HEK293 (cell line): ENCODE measurements at regions not wholly inside any gene's neighbourhood (a gene's known extent, or its start where the extent isn't known, plus 50 kb on each side); places are given as distances from the start of the nearest gene placed in this dataset.

ENCODE experiments used
- CTCF ChIA-PET: fragments of 350-600 bp; formaldehyde crosslinking; extraction: SDS; loops from one replicate; lab custom pipeline; 2021; ENCODE audit warnings: antibody characterized with exemption; lab: Yijun Ruan, JAX
- POLR2A ChIA-PET: fragments of 300-600 bp; formaldehyde crosslinking; extraction: SDS; loops from one replicate; lab custom pipeline; 2020; ENCODE audit warnings: antibody characterized with exemption, inconsistent platforms; lab: Yijun Ruan, JAX
- H3K27ac ChIP-seq: fragments of 200-500 bp; sonication (Bioruptor generic); 2 replicates; pipeline ENCODE4 v1.5.1; 2014; ENCODE audit warnings: low read depth, low read length, control low read depth, inconsistent platforms; ENCODE audit errors: extremely low read depth
- H3K36me3 ChIP-seq, 2 experiments: fragments of 200-500 bp in 1 of 2; sonication (Bioruptor generic) in 1 of 2; 1 replicate in 1 of 2; 2 replicates in 1 of 2; pipeline ENCODE4 v1.5.1; 2014 to 2017; ENCODE audit warnings: inconsistent platforms in 2 of 2, low read length in 2 of 2; ENCODE audit not compliant: control insufficient read depth in 2 of 2, insufficient read depth in 1 of 2
- H3K4me1 ChIP-seq: fragments of 200-500 bp; sonication (Bioruptor generic); 2 replicates; pipeline ENCODE4 v1.5.1; 2014; ENCODE audit warnings: mild to moderate bottlenecking, low read length, inconsistent platforms; ENCODE audit not compliant: control insufficient read depth, insufficient read depth
- H3K4me3 ChIP-seq: 2 replicates; pipeline ENCODE4 v1.5.1; 2011; ENCODE audit warnings: low read depth, mild to moderate bottlenecking, control low read depth, low read length, moderate library complexity
- H3K9me3 ChIP-seq: fragments of 200-500 bp; sonication (Bioruptor generic); 2 replicates; pipeline ENCODE4 v1.5.1; 2014; ENCODE audit warnings: low read depth, low read length, inconsistent platforms; ENCODE audit not compliant: control insufficient read depth, insufficient read depth
- FEZF1 ChIP-seq: fragments of 450-650 bp; formaldehyde crosslinking; IDR thresholded peaks from 2 replicates; pipeline ENCODE4 v1.5.1; 2016; ENCODE audit warnings: missing biosample characterization, missing genetic modification characterization
- HOXA7 ChIP-seq: sonication (generic); formaldehyde crosslinking; IDR thresholded peaks from 2 replicates; pipeline ENCODE4 v1.8.1; 2022; ENCODE audit warnings: missing genetic modification reagents, borderline replicate concordance
- HOXC10 ChIP-seq: sonication (generic); formaldehyde crosslinking; IDR thresholded peaks from 2 replicates; pipeline ENCODE4 v1.8.1; 2023; ENCODE audit warnings: mild to moderate bottlenecking, missing genetic modification reagents
- IKZF3 ChIP-seq: fragments of 450-650 bp; IDR thresholded peaks from 2 replicates; pipeline ENCODE4 v1.5.0; 2018; ENCODE audit warnings: missing biosample characterization, mild to moderate bottlenecking, missing genetic modification characterization, moderate library complexity
- KLF8 ChIP-seq: fragments of 450-650 bp; formaldehyde crosslinking; IDR thresholded peaks from 2 replicates; pipeline ENCODE4 v1.5.1; 2016; ENCODE audit warnings: missing biosample characterization, missing genetic modification characterization
- MEIS1 ChIP-seq: sonication (generic); formaldehyde crosslinking; IDR thresholded peaks from 2 replicates; pipeline ENCODE4 v1.8.1; 2022; ENCODE audit warnings: missing genetic modification reagents, mild to moderate bottlenecking, borderline replicate concordance
- OSR2 ChIP-seq: fragments of 450-650 bp; formaldehyde crosslinking; IDR thresholded peaks from 2 replicates; pipeline ENCODE4 v1.5.1; 2016; ENCODE audit warnings: missing biosample characterization, missing genetic modification characterization
- PRDM10 ChIP-seq: fragments of 450-650 bp; formaldehyde crosslinking; IDR thresholded peaks from 2 replicates; pipeline ENCODE4 v1.5.1; 2016; ENCODE audit warnings: missing biosample characterization, missing genetic modification characterization
- SP7 ChIP-seq: fragments of 450-650 bp; formaldehyde crosslinking; IDR thresholded peaks from 2 replicates; pipeline ENCODE4 v1.5.1; 2016; ENCODE audit warnings: missing biosample characterization, missing genetic modification characterization
- ZBTB17 ChIP-seq: fragments of 450-650 bp; formaldehyde crosslinking; IDR thresholded peaks from 2 replicates; pipeline ENCODE4 v1.5.1; 2016; ENCODE audit warnings: missing biosample characterization, missing genetic modification characterization
- ZIC2 ChIP-seq: fragments of 450-650 bp; formaldehyde crosslinking; IDR thresholded peaks from 2 replicates; pipeline ENCODE4 v1.5.1; 2016; ENCODE audit warnings: missing biosample characterization, missing genetic modification characterization
- ZNF10 ChIP-seq: fragments of 450-650 bp; formaldehyde crosslinking; IDR thresholded peaks from 2 replicates; pipeline ENCODE4 v1.5.1; 2017; ENCODE audit warnings: missing biosample characterization, missing genetic modification characterization
- ZNF157 ChIP-seq: fragments of 450-650 bp; formaldehyde crosslinking; IDR thresholded peaks from 2 replicates; pipeline ENCODE4 v1.5.1; 2016; ENCODE audit warnings: missing biosample characterization, missing genetic modification characterization
- ZNF514 ChIP-seq: fragments of 450-650 bp; formaldehyde crosslinking; IDR thresholded peaks from 2 replicates; pipeline ENCODE4 v1.5.1; 2016; ENCODE audit warnings: missing biosample characterization, missing genetic modification characterization
- ZNF521 ChIP-seq: fragments of 450-650 bp; formaldehyde crosslinking; IDR thresholded peaks from 2 replicates; pipeline ENCODE4 v1.5.1; 2017; ENCODE audit warnings: missing biosample characterization, mild to moderate bottlenecking, missing genetic modification characterization
- ZNF558 ChIP-seq: fragments of 450-650 bp; formaldehyde crosslinking; IDR thresholded peaks from 2 replicates; pipeline ENCODE4 v1.5.1; 2016; ENCODE audit warnings: missing biosample characterization, missing genetic modification characterization
- ZNF560 ChIP-seq: fragments of 450-650 bp; formaldehyde crosslinking; IDR thresholded peaks from 2 replicates; pipeline ENCODE4 v1.5.1; 2017; ENCODE audit warnings: missing biosample characterization, missing genetic modification characterization, borderline replicate concordance
- ZNF626 ChIP-seq: fragments of 450-650 bp; sonication (Bioruptor Pico); formaldehyde crosslinking; IDR thresholded peaks from 2 replicates; pipeline ENCODE4 v1.5.1; 2018; ENCODE audit warnings: missing biosample characterization, missing genetic modification characterization, inconsistent platforms
- ZNF629 ChIP-seq: fragments of 450-650 bp; formaldehyde crosslinking; IDR thresholded peaks from 2 replicates; pipeline ENCODE4 v1.5.1; 2017; ENCODE audit warnings: missing biosample characterization, missing genetic modification characterization
- ZNF660 ChIP-seq: fragments of 450-650 bp; IDR thresholded peaks from 2 replicates; pipeline ENCODE4 v1.5.1; 2018; ENCODE audit warnings: missing biosample characterization, mild to moderate bottlenecking, missing genetic modification characterization
- ZNF664 ChIP-seq: fragments of 450-650 bp; formaldehyde crosslinking; IDR thresholded peaks from 2 replicates; pipeline ENCODE4 v1.5.1; 2016; ENCODE audit warnings: missing biosample characterization, missing genetic modification characterization
- ZNF830 ChIP-seq: fragments of 450-650 bp; IDR thresholded peaks from 2 replicates; pipeline ENCODE4 v1.5.0; 2018; ENCODE audit warnings: missing biosample characterization, missing genetic modification characterization, low read depth, mild to moderate bottlenecking, moderate library complexity
- ZSCAN23 ChIP-seq: fragments of 450-650 bp; formaldehyde crosslinking; IDR thresholded peaks from 2 replicates; pipeline ENCODE4 v1.5.1; 2016; ENCODE audit warnings: missing biosample characterization, missing genetic modification characterization
- TF ChIP-seq, protein P1 (sequence below): fragments of 450-650 bp; IDR thresholded peaks from 2 replicates; pipeline ENCODE4 v1.5.1; 2018; ENCODE audit warnings: missing biosample characterization, missing genetic modification characterization
- TF ChIP-seq, protein P2 (sequence below): fragments of 450-650 bp; formaldehyde crosslinking; IDR thresholded peaks from 2 replicates; pipeline ENCODE4 v1.5.0; 2017; ENCODE audit warnings: missing biosample characterization, missing genetic modification characterization, borderline replicate concordance

DNA sequence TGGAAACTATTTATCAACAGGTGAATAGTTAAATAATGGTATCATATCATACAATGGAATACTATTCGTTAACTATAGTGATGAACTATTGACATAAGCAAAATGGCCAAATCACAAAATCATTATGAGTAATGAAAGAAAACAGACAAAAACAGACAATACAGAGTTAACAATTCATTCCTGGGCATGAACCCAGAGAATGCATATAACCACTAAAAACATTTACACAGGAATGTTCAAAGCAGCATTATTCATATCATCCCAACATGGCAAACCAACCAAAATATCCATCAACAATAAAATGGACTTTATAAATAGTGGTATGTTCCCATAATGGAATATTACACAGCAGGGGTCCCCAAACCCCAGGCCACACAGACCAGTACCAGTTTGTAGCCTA is 131.2 kb upstream of the CYP1B1 start (continued):
- TF ChIP-seq HOXC10 (CRISPR knock-in tag): no peak

DNA sequence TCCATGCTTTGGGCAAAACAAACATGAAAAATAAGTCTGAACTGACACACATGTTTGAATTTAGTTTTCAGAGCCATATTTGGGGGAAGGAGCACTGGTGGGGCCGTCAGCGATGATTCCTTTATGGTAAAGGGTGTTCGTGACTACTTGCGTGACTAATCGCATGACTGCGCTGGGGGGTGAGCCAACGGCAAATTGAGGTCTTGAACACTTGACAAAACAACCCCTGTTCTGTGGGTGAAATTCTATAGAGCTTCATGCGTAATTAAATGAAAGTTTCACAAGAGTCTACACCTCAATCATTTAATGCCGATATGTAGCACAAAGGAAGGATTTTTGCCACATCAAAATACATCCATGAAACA is 127.5 kb upstream of the CYP1B1 start:
- Histone ChIP-seq H3K9me3 (no peaks in the 10 kb centered on the region), H3K4me3 (no peak overlapping the region), H3K27ac (no peak overlapping the region), H3K36me3 (no peaks in the 10 kb centered on the region), H3K4me1 (no peaks in the 10 kb centered on the region)
- TF ChIP-seq PRDM10 (tag by site-specific recombination): no peak
- TF ChIP-seq ZNF558 (tag by site-specific recombination): no peak
- no peak for TF ChIP-seq ZNF830 (tag by site-specific recombination)
- TF ChIP-seq ZSCAN23: no peak
- no peak for TF ChIP-seq OSR2 (tag by site-specific recombination)
- no peak for TF ChIP-seq ZNF521 (tag by site-specific recombination)
- TF ChIP-seq MEIS1 (CRISPR knock-in tag): no peak
- TF ChIP-seq ZNF514: no peak
- ChIA-PET CTCF (interaction anchor here (1.2 kb wide), 1 partner anchor 30 kb away, joined by 3 read pairs; no protein-coding TSS in a partner anchor), POLR2A (no interaction called here)

DNA sequence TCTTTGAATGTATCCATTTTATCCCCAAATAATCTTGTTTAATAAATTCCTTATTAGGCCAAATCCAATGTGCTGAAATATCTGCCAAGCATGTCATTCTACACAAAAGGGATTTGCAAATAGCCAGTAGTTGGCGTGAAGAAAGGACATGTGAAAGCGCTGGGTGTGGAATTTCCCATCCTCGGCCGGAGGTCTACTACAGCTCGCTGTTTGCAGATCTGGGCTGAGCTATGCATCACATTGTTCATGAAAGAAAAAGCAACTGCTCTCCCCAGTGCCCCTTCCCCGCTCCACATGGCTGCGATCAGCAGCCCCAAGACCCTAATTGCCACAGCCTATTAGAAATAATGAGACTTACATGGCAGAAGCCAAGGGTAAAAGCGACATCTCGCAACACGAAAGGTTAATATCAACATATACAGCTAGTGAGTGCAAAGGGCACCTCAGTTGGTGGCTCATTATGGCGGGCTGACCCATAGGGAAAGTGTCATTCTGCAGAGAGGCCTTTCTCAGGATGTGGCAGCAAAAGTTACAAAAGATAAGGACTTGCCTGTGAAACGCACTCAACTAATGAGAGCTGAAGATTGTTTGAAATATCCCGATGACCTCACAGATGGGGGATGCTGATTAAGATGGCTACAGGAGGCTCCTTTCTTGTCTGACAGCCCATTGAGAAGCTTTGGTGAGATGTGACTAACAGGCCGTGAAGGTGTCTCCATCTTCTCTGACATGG is 126.9 kb upstream of the CYP1B1 start:
- TF ChIP-seq KLF8 (tag by site-specific recombination) (no peak), ZNF626 (tag by site-specific recombination) (no peak), ZNF560 (no peak), ZNF629 (no peak), ZSCAN23 (no peak), ZNF664 (no peak), SP7 (tag by site-specific recombination) (no peak)
- TF ChIP-seq, protein P1, sequence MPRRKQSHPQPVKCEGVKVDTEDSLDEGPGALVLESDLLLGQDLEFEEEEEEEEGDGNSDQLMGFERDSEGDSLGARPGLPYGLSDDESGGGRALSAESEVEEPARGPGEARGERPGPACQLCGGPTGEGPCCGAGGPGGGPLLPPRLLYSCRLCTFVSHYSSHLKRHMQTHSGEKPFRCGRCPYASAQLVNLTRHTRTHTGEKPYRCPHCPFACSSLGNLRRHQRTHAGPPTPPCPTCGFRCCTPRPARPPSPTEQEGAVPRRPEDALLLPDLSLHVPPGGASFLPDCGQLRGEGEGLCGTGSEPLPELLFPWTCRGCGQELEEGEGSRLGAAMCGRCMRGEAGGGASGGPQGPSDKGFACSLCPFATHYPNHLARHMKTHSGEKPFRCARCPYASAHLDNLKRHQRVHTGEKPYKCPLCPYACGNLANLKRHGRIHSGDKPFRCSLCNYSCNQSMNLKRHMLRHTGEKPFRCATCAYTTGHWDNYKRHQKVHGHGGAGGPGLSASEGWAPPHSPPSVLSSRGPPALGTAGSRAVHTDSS (tag by site-specific recombination): no peak
- POLR2A ChIA-PET: no interaction called here
- no peaks in the 10 kb centered on the region for H3K36me3 ChIP-seq
- CTCF ChIA-PET: interaction anchor here (1.1 to 1.2 kb wide), 2 partner anchors 30 to 68 kb away, joined by 3 read pairs; no protein-coding TSS in a partner anchor
- no peak overlapping the region for H3K27ac ChIP-seq
- H3K4me1 ChIP-seq: no peaks in the 10 kb centered on the region
- no peak overlapping the region for H3K4me3 ChIP-seq
- no peaks in the 10 kb centered on the region for H3K9me3 ChIP-seq

- POLR2A ChIA-PET: no interaction called here
- TF ChIP-seq HOXA7 (CRISPR knock-in tag) (no peak), FEZF1 (tag by site-specific recombination) (peak; percentile 38; the same call in 1 of the 2 replicates), ZIC2 (tag by site-specific recombination) (0 out of 2 replicates have a peak, but pooled peaks have one; percentile 37), ZNF10 (tag by site-specific recombination) (no peak), ZNF660 (tag by site-specific recombination) (no peak), ZBTB17 (no peak), IKZF3 (tag by site-specific recombination) (no peak), ZNF629 (no peak), ZNF157 (tag by site-specific recombination) (no peak)
- TF ChIP-seq, protein P2, sequence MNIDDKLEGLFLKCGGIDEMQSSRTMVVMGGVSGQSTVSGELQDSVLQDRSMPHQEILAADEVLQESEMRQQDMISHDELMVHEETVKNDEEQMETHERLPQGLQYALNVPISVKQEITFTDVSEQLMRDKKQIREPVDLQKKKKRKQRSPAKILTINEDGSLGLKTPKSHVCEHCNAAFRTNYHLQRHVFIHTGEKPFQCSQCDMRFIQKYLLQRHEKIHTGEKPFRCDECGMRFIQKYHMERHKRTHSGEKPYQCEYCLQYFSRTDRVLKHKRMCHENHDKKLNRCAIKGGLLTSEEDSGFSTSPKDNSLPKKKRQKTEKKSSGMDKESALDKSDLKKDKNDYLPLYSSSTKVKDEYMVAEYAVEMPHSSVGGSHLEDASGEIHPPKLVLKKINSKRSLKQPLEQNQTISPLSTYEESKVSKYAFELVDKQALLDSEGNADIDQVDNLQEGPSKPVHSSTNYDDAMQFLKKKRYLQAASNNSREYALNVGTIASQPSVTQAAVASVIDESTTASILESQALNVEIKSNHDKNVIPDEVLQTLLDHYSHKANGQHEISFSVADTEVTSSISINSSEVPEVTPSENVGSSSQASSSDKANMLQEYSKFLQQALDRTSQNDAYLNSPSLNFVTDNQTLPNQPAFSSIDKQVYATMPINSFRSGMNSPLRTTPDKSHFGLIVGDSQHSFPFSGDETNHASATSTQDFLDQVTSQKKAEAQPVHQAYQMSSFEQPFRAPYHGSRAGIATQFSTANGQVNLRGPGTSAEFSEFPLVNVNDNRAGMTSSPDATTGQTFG (tag by site-specific recombination): no peak
Observed at GRCh38 chr2:38201784-38202183, 125.8 kb upstream of the CYP1B1 start.

More at GRCh38 chr2:38201784-38202183, 125.8 kb upstream of the CYP1B1 start:
- no peak overlapping the region for H3K27ac ChIP-seq
- no peaks in the 10 kb centered on the region for H3K36me3 ChIP-seq
- no peaks in the 10 kb centered on the region for H3K4me1 ChIP-seq
- H3K4me3 ChIP-seq: no peak overlapping the region
- CTCF ChIA-PET: interaction anchor here (1.1 kb wide), 1 partner anchor 69 kb away, joined by 3 read pairs; no protein-coding TSS in a partner anchor
- H3K9me3 ChIP-seq: no peaks in the 10 kb centered on the region
